ENCODE measurements at regions not wholly inside any gene's neighbourhood (a gene's known extent, or its start where the extent isn't known, plus 50 kb on each side); places are given as distances from the start of the nearest gene placed in this dataset.

DNA sequence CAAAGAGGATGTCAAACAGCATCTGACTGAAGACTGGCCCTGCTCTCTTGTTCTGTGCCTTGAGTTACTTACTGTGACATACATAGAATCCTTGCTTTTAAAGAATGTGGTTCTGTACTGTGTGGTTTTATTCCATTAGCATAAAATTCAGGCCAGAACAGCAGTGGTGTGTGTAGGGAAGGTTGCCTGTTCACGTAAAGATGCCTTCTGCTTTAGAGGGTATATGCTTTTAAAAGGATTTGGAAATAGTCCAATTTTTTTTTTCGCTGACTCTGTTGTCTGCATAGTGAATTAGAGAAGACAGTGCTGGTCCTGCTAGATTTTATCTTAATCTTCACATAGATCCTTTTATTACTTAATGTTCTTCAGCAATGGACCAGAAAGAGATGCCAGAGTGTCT lies 470.8 kb upstream of the SEMA3A start:
- TF ChIP-seq, protein P1, sequence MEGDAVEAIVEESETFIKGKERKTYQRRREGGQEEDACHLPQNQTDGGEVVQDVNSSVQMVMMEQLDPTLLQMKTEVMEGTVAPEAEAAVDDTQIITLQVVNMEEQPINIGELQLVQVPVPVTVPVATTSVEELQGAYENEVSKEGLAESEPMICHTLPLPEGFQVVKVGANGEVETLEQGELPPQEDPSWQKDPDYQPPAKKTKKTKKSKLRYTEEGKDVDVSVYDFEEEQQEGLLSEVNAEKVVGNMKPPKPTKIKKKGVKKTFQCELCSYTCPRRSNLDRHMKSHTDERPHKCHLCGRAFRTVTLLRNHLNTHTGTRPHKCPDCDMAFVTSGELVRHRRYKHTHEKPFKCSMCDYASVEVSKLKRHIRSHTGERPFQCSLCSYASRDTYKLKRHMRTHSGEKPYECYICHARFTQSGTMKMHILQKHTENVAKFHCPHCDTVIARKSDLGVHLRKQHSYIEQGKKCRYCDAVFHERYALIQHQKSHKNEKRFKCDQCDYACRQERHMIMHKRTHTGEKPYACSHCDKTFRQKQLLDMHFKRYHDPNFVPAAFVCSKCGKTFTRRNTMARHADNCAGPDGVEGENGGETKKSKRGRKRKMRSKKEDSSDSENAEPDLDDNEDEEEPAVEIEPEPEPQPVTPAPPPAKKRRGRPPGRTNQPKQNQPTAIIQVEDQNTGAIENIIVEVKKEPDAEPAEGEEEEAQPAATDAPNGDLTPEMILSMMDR (IDR thresholded peaks at IDR 0.05; ENCODE audit: borderline replicate concordance, extremely low read depth, low read length, poor library complexity, severe bottlenecking): no peak
- TF ChIP-seq EZH2 (IDR thresholded peaks at IDR 0.05; ENCODE audit: borderline replicate concordance, low read depth, low read length, severe bottlenecking): no peak

Measured in DND-41 (cell line).